AG10803 (cell line): ENCODE measurements at regions not wholly inside any gene's neighbourhood (a gene's known extent, or its start where the extent isn't known, plus 50 kb on each side); places are given as distances from the start of the nearest gene placed in this dataset.

Experiments
- DNase-seq: peaks from one replicate; pipeline ENCODE4 v3.0.0; 2010; ENCODE audit warnings: low read depth
- H3K4me3 ChIP-seq: 2 replicates; pipeline ENCODE4 v1.5.1; 2011; ENCODE audit warnings: mild to moderate bottlenecking, low read length, control low read depth
- TF ChIP-seq, protein P1 (sequence below): conservative IDR thresholded peaks from 2 replicates; pipeline ENCODE4 v1.5.1; 2011; ENCODE audit warnings: mild to moderate bottlenecking, low read length, control low read depth, inconsistent platforms

DNA sequence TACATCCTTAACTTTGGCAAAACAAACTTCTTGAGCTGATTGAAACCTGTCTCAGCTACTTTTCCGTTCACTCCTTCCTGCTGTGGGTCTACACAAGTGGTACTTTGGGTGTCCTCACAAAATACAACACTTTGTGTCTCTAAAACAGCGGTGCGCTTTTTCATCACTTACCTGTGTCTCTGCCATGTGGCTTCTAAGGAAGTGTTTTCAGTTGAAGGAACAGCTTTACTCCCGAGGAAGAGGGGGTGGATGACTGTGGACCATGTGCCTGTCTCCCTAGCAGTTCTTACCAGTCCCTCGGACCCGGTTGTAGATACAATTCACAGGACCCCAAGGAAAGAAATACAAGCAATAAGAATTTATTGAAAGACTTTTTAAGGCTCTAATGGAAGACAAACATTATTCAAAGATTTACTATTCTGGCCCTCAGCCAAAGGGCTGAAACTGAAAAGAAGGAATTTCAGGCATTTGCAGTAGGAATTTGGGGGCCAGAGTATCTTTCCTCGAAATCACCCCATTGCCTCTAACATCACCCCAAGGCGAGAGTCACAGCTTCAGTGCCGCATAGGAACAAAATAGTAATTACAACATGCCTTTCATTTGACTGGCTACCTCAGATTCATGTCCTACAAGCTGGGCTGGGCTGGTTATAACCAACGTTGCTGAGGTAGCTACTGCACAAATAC lies 246.3 kb downstream of the ACTR3B start:
- TF ChIP-seq, protein P1, sequence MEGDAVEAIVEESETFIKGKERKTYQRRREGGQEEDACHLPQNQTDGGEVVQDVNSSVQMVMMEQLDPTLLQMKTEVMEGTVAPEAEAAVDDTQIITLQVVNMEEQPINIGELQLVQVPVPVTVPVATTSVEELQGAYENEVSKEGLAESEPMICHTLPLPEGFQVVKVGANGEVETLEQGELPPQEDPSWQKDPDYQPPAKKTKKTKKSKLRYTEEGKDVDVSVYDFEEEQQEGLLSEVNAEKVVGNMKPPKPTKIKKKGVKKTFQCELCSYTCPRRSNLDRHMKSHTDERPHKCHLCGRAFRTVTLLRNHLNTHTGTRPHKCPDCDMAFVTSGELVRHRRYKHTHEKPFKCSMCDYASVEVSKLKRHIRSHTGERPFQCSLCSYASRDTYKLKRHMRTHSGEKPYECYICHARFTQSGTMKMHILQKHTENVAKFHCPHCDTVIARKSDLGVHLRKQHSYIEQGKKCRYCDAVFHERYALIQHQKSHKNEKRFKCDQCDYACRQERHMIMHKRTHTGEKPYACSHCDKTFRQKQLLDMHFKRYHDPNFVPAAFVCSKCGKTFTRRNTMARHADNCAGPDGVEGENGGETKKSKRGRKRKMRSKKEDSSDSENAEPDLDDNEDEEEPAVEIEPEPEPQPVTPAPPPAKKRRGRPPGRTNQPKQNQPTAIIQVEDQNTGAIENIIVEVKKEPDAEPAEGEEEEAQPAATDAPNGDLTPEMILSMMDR: no peak
- no peak overlapping the region for H3K4me3 ChIP-seq
- DNase-seq: no peak

DNA sequence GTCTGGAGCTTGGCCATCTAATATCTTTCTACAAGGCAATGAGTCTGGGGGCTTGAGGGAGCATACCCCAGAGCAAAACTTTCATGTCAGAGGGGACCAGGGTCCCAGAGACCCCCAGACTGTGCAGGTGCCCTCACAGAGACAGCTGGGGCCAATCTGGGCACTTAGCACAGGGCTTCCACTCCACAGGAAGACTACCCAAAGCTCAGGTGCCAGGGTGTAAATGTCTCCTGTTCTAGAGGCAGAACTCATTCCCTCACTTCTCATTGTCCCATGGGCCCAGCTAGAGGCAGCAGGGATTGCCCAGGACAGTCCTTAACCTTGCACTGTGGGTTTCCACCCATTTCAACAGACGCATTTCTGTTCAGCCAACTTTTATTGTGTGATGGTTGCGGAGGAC lies 246.9 kb downstream of the ACTR3B start:
- TF ChIP-seq, protein P1: no peak
- no peak for DNase-seq
- H3K4me3 ChIP-seq: no peak overlapping the region

DNA sequence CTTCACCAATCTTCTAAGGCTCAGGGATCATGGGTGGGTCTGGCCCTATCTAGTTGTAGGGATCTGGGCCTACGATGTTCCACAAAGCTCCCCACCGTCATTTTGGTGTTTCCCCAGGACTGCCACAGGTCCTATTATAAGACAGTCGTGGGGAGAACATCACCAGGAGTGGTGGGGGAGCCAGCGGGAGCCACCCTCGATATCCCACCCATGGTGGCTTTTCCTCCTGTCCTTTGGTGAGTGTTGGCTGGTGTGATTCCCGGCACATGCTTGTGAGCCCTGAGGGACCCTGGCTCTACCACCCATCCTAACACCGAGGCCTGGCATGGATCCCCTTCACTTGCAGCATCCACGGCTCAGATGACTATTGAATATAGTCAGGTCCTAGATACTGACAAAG lies 247.4 kb downstream of the ACTR3B start:
- H3K4me3 ChIP-seq: no peak overlapping the region
- DNase-seq: no peak
- TF ChIP-seq, protein P1: no peak

DNA sequence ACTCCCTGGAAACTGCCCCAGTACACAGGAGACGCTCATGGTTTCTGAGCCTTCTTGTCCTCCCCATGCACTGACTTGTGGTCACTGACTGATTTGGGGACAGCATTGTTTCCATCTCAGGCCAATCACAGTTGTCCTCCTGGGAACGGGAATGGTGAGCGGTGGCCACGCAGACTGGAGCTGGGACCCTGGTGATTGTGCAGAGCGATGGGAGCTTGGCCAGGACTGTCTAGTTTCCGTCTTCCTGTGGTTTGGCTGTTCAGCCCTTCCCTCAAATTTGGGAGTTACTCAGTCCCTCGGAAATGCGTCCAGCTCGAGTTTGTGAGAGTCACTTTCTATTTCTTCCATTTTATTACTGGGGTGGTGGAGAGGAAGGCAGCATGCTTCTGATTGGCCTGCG lies 250.9 kb downstream of the ACTR3B start:
- no peak overlapping the region for H3K4me3 ChIP-seq
- DNase-seq: no peak
- TF ChIP-seq, protein P1: no peak

DNA sequence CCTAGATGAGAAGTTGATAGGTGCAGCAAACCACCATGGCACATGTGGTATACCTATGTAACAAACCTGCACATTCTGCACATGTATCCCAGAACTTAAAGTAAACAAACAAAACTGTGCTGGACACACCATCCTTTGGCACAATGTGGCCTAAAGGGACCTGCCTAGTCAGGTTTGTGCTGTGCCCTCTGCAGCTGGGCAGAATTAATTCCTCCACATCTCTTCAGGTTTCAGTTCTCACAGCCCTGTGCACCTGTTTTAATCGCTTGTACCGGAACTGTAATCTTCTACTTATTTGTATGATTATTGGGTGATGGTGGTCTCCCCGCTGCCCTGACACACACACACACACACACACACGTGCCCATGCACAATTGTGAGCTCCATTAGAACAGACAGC lies 252.7 kb downstream of the ACTR3B start:
- DNase-seq: no peak
- TF ChIP-seq, protein P1: no peak
- H3K4me3 ChIP-seq: no peak overlapping the region

DNA sequence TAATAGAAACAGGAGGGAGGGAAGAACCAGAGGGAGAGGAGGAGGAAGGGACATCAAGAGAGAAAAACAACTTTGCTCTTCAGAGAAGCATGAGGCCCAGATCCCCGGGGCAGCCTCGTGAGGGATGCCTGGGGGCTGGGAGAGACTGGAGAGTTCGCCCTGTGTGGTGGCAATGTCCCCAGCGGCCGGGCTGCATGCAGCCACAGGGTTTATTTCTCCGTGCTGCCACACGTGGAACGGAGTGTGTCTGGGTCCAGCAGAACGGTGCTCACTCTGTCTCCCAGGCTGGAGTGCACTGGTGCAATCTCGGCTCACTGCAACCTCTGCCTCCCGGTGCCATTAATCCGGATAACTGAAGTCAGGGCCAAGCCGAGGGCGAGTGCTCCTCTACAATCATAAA lies 257.7 kb downstream of the ACTR3B start:
- no peak for DNase-seq
- TF ChIP-seq, protein P1: no peak
- H3K4me3 ChIP-seq: no peak overlapping the region

DNA sequence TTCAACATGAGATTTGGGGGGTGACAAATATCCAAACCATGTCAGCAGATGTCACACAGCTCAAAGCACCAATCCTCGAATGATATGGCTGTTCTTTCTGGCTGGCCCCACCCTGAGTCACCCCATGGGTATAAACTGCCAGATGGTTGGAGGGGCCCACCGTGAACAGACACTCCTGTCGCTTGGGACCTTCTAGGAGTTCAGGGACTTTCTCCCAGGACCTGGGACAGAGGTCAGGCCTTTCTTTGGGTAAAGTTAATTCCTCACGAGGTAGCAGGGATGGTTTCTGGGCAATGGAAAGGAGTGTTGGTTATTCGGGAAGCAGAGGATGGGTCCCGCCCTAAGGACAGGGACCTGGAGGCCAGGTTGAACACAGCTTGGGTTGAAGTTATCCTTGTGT lies 262.0 kb downstream of the ACTR3B start:
- no peak for DNase-seq
- no peak overlapping the region for H3K4me3 ChIP-seq
- TF ChIP-seq, protein P1: no peak
